Testis (tissue), 2 donors: ENCODE measurements at regions not wholly inside any gene's neighbourhood (a gene's known extent, or its start where the extent isn't known, plus 50 kb on each side); places are given as distances from the start of the nearest gene placed in this dataset.

Experiments
- DNase-seq: peaks from one replicate; pipeline ENCODE4 v3.0.0-alpha.2; 2019
- H3K27ac ChIP-seq, 2 donors: fragments of 200-600 bp; sonication (generic); one replicate each; pipeline ENCODE4 v1.5.1; 2019
- H3K27me3 ChIP-seq: fragments of 200-600 bp; sonication (generic); one replicate; pipeline ENCODE4 v1.5.1; 2019
- H3K36me3 ChIP-seq: fragments of 200-600 bp; sonication (generic); one replicate; pipeline ENCODE4 v1.5.1; 2017; ENCODE audit warnings: low read depth; ENCODE audit errors: missing control alignments
- H3K4me1 ChIP-seq: fragments of 200-600 bp; sonication (generic); one replicate; pipeline ENCODE4 v1.5.1; 2019
- H3K4me3 ChIP-seq, 2 donors: fragments of 200-600 bp; sonication (generic); one replicate each; pipeline ENCODE4 v1.5.1; 2017 to 2019
- H3K9me3 ChIP-seq: fragments of 200-600 bp; sonication (generic); one replicate; pipeline ENCODE4 v1.5.1; 2017
- POLR2A ChIP-seq: fragments of 450-650 bp; IDR thresholded peaks from one replicate; pipeline ENCODE4 v1.6.1; 2017; ENCODE audit warnings: antibody characterized with exemption, mild to moderate bottlenecking, moderate library complexity
- WGBS, 2 donors: methylation state at CpG; one replicate each; pipeline ENCODE4 v1.1.5; 2018; 5-methylcytosine and 5-hydroxymethylcytosine counted together
- intact Hi-C: fragments of 100-400 bp; cut with DNase I; formaldehyde crosslinking; loops from one replicate; pipeline ENCODE4 v1.15.1; 2023; ENCODE audit warnings: low total_unique reads
- small RNA-seq, 2 donors: library from RNA; depleted of rRNA; stranded (forward); fragments of <200 nt; gene quantifications; one replicate each; pipeline ENCODE3, GENCODE V24; 2016
- TF ChIP-seq, protein P1 (sequence below), 3 experiments: fragments of 450-650 bp in 2 of 3; fragments of 200-600 bp in 1 of 3; sonication (generic) in 1 of 3; IDR thresholded peaks; one replicate each; pipeline ENCODE4 v1.5.1; 2016 to 2019; ENCODE audit warnings: antibody characterized with exemption in 3 of 3, mild to moderate bottlenecking in 2 of 3, moderate library complexity in 1 of 3

- Histone ChIP-seq H3K36me3 (no peaks in the 10 kb centered on the region), H3K27me3 (no peaks in the 10 kb centered on the region), H3K4me1 (no peaks in the 10 kb centered on the region), H3K9me3 (no peaks in the 10 kb centered on the region), H3K27ac (no peak overlapping the region), H3K4me3 (no peak overlapping the region)
- no peak for DNase-seq
- 74 to 80% methylated on average over 3 of the region's 3 CpGs for WGBS, 2 donors
- intact Hi-C loops, result no loop called here
- TF ChIP-seq, protein P1, sequence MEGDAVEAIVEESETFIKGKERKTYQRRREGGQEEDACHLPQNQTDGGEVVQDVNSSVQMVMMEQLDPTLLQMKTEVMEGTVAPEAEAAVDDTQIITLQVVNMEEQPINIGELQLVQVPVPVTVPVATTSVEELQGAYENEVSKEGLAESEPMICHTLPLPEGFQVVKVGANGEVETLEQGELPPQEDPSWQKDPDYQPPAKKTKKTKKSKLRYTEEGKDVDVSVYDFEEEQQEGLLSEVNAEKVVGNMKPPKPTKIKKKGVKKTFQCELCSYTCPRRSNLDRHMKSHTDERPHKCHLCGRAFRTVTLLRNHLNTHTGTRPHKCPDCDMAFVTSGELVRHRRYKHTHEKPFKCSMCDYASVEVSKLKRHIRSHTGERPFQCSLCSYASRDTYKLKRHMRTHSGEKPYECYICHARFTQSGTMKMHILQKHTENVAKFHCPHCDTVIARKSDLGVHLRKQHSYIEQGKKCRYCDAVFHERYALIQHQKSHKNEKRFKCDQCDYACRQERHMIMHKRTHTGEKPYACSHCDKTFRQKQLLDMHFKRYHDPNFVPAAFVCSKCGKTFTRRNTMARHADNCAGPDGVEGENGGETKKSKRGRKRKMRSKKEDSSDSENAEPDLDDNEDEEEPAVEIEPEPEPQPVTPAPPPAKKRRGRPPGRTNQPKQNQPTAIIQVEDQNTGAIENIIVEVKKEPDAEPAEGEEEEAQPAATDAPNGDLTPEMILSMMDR (IDR thresholded peaks at IDR 0.05), result no peak
- TF ChIP-seq POLR2A, result no peak
Observed at GRCh38 chr7:90078921-90079320, 75.3 kb upstream of the STEAP1 start.

GRCh38 chr7:90081621-90082020, 72.6 kb upstream of the STEAP1 start:
- DNase-seq, result no peak
- WGBS, 2 donors, result 84 to 90% methylated on average over 3 of the region's 3 CpGs
- TF ChIP-seq POLR2A, result no peak
- TF ChIP-seq, protein P1 (IDR thresholded peaks at IDR 0.05), result no peak
- intact Hi-C loops, result no loop called here
- no peak overlapping the region for H3K27ac ChIP-seq
- no peak overlapping the region for H3K4me3 ChIP-seq
- H3K9me3 ChIP-seq, result no peaks in the 10 kb centered on the region
- no peaks in the 10 kb centered on the region for H3K36me3 ChIP-seq
- H3K4me1 ChIP-seq, result no peaks in the 10 kb centered on the region
- H3K27me3 ChIP-seq, result no peaks in the 10 kb centered on the region

DNA sequence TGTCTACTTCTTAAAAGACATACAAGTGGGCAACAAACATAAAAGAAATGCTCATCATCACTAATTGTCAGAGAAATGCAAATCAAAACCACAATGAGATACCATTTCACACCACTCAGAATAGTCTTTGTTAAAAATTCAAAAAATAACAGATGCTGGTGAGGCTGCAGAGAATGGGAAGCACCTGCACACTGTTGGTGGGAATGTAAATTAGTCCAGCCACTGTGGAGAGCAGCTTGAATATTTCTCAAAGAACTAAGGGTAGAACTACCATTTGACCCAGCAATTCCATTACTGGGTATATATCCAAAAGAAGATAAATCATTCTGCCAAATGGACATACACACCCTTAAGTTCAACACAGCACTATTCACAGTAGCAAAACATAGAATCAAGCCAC, 61.8 kb upstream of the STEAP1 start:
- H3K27ac ChIP-seq, result no peak overlapping the region
- H3K36me3 ChIP-seq, result no peaks in the 10 kb centered on the region
- intact Hi-C loops, result no loop called here
- no peaks in the 10 kb centered on the region for H3K4me1 ChIP-seq
- no peak for TF ChIP-seq POLR2A
- TF ChIP-seq, protein P1 (IDR thresholded peaks at IDR 0.05), result no peak
- no peaks in the 10 kb centered on the region for H3K9me3 ChIP-seq
- no peak for DNase-seq
- H3K27me3 ChIP-seq, result no peaks in the 10 kb centered on the region
- H3K4me3 ChIP-seq, result no peak overlapping the region

DNA sequence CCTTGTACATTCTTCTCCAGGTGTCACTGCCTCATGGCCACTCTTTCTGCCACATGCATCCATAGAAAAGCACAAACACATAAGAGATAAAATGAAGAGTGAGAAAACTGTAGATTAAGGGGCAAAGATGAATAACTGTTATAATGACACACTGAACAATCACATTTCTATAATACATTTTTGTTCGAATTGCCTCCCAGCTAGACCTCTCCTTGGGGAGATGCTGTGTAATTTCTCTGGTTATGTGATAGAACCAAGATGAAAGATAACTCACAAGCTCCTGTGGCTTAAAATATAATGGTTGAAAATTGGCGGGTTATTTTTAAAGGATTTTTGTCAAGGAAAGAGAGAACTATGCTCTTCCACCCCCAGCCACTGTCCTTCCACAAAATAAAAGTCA, 60.2 kb upstream of the STEAP1 start:
- TF ChIP-seq POLR2A, result no peak
- TF ChIP-seq, protein P1 (IDR thresholded peaks at IDR 0.05), result no peak

More for the DNA sequence above, 60.2 kb upstream of the STEAP1 start:
- Histone ChIP-seq H3K9me3 (no peaks in the 10 kb centered on the region), H3K27ac (no peak overlapping the region), H3K36me3 (no peaks in the 10 kb centered on the region), H3K27me3 (no peaks in the 10 kb centered on the region), H3K4me3 (no peak overlapping the region), H3K4me1 (no peaks in the 10 kb centered on the region)
- intact Hi-C loops, result no loop called here
- no peak for DNase-seq
- WGBS, 2 donors, result 82 to 92% methylated on average over 2 of the region's 2 CpGs

Small RNA genes lying in the stretch of these regions (small RNA-seq; reads per million reads assigned to genes)
- 0 reads per million in 2 donors for gene RNU6-274P
